ENCODE measurements at regions not wholly inside any gene's neighbourhood (a gene's known extent, or its start where the extent isn't known, plus 50 kb on each side); places are given as distances from the start of the nearest gene placed in this dataset.

- DNase-seq (ENCODE audit: low spot score): no peak
- ATAC-seq: no peak
- Histone ChIP-seq H3K27ac (ENCODE audit: low read depth) (no peak overlapping the region), H4K20me1 (replicated peaks; ENCODE audit: insufficient read depth) (no peaks in the 10 kb centered on the region), H3K4me3 (no peak overlapping the region), H3K4me2 (no peak overlapping the region), H2AFZ (no peak overlapping the region), H3K9me2 (ENCODE audit: insufficient read depth) (no peaks in the 10 kb centered on the region), H3F3A (replicated peaks; ENCODE audit: low read depth) (no peaks in the 10 kb centered on the region), H3K36me3 (ENCODE audit: insufficient read depth) (no peaks in the 10 kb centered on the region), H3K79me2 (replicated peaks; ENCODE audit: insufficient read depth) (no peaks in the 10 kb centered on the region), H3K27me3 (ENCODE audit: insufficient read depth) (no peaks in the 10 kb centered on the region), H3K4me1 (ENCODE audit: insufficient read depth) (no peaks in the 10 kb centered on the region)
- Mint-ChIP-seq H3K4me1 (no peaks in the 10 kb centered on the region), H3K9me3 (no peaks in the 10 kb centered on the region), H3K27ac (no peak overlapping the region), H3K4me3 (no peak overlapping the region), H3K27me3 (ENCODE audit: insufficient read depth, low read depth, poor library complexity) (no peaks in the 10 kb centered on the region), H3K36me3 (ENCODE audit: low read depth) (no peaks in the 10 kb centered on the region)
- no peak for TF ChIP-seq CREB1 (CRISPR knock-in tag; IDR thresholded peaks at IDR 0.05; ENCODE audit: low read depth)
- TF ChIP-seq, protein P1, sequence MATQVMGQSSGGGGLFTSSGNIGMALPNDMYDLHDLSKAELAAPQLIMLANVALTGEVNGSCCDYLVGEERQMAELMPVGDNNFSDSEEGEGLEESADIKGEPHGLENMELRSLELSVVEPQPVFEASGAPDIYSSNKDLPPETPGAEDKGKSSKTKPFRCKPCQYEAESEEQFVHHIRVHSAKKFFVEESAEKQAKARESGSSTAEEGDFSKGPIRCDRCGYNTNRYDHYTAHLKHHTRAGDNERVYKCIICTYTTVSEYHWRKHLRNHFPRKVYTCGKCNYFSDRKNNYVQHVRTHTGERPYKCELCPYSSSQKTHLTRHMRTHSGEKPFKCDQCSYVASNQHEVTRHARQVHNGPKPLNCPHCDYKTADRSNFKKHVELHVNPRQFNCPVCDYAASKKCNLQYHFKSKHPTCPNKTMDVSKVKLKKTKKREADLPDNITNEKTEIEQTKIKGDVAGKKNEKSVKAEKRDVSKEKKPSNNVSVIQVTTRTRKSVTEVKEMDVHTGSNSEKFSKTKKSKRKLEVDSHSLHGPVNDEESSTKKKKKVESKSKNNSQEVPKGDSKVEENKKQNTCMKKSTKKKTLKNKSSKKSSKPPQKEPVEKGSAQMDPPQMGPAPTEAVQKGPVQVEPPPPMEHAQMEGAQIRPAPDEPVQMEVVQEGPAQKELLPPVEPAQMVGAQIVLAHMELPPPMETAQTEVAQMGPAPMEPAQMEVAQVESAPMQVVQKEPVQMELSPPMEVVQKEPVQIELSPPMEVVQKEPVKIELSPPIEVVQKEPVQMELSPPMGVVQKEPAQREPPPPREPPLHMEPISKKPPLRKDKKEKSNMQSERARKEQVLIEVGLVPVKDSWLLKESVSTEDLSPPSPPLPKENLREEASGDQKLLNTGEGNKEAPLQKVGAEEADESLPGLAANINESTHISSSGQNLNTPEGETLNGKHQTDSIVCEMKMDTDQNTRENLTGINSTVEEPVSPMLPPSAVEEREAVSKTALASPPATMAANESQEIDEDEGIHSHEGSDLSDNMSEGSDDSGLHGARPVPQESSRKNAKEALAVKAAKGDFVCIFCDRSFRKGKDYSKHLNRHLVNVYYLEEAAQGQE (IDR thresholded peaks at IDR 0.05; ENCODE audit: unreplicated experiment): no peak
- TF ChIP-seq EZH2 (IDR thresholded peaks at IDR 0.05; ENCODE audit: low read depth, unreplicated experiment): no peak
- no peak for TF ChIP-seq EZH2phosphoT487 (IDR thresholded peaks at IDR 0.05; ENCODE audit: unreplicated experiment)
- no peak for TF ChIP-seq STAT1 (IDR thresholded peaks at IDR 0.05; ENCODE audit: unreplicated experiment)
- TF ChIP-seq ZNF331 (CRISPR knock-in tag; IDR thresholded peaks at IDR 0.05; ENCODE audit: low read depth): no peak
- no peak for TF ChIP-seq NANOG (IDR thresholded peaks at IDR 0.05; ENCODE audit: borderline replicate concordance)
- no peak for TF ChIP-seq CTCF (conservative IDR thresholded peaks at IDR 0.05; ENCODE audit: low read depth in 2 of 2)
Observed at GRCh38 chr6:145245119-145245518, 490.2 kb downstream of the EPM2A start.

GRCh38 chr6:145247692-145248419 lies 487.5 kb downstream of the EPM2A start:
- Mint-ChIP-seq H3K27me3 (ENCODE audit: insufficient read depth, low read depth, poor library complexity) (no peaks in the 10 kb centered on the region), H3K4me1 (no peaks in the 10 kb centered on the region), H3K9me3 (no peaks in the 10 kb centered on the region), H3K36me3 (ENCODE audit: low read depth) (no peaks in the 10 kb centered on the region), H3K4me3 (no peak overlapping the region), H3K27ac (no peak overlapping the region)
- no peak overlapping the region for H3K4me2 ChIP-seq
- H2AFZ ChIP-seq: no peak overlapping the region
- no peaks in the 10 kb centered on the region for H3F3A ChIP-seq (replicated peaks; ENCODE audit: low read depth)
- H3K27ac ChIP-seq (ENCODE audit: low read depth): no peak overlapping the region
- H3K4me1 ChIP-seq (ENCODE audit: insufficient read depth): no peaks in the 10 kb centered on the region
- no peaks in the 10 kb centered on the region for H4K20me1 ChIP-seq (replicated peaks; ENCODE audit: insufficient read depth)
- H3K9me2 ChIP-seq (ENCODE audit: insufficient read depth): no peaks in the 10 kb centered on the region
- H3K27me3 ChIP-seq (ENCODE audit: insufficient read depth): no peaks in the 10 kb centered on the region
- no peaks in the 10 kb centered on the region for H3K79me2 ChIP-seq (replicated peaks; ENCODE audit: insufficient read depth)
- no peak overlapping the region for H3K4me3 ChIP-seq
- H3K36me3 ChIP-seq (ENCODE audit: insufficient read depth): no peaks in the 10 kb centered on the region
- ATAC-seq (no peak), DNase-seq (ENCODE audit: low spot score) (no peak)
- TF ChIP-seq ETS1 (IDR thresholded peaks at IDR 0.05): no peak

Measured in GM23338 (cell line).